Thyroid gland (tissue), 4 donors: ENCODE measurements at regions not wholly inside any gene's neighbourhood (a gene's known extent, or its start where the extent isn't known, plus 50 kb on each side); places are given as distances from the start of the nearest gene placed in this dataset.

Experiments
- POLR2A ChIP-seq, 2 donors: fragments of 450-650 bp; IDR thresholded peaks; one replicate each; pipeline ENCODE4 v1.6.1; 2017; ENCODE audit warnings: antibody characterized with exemption in 2 of 2, mild to moderate bottlenecking in 2 of 2, moderate library complexity in 1 of 2
- TF ChIP-seq, protein P1 (sequence below), 6 experiments: fragments of 200-600 bp in 3 of 6; fragments of 450-650 bp in 3 of 6; sonication (generic) in 3 of 6; IDR thresholded peaks; one replicate each; pipeline ENCODE4 v1.5.1; 2016 to 2019; ENCODE audit warnings: antibody characterized with exemption in 6 of 6, mild to moderate bottlenecking in 2 of 6, inconsistent platforms in 1 of 6, moderate library complexity in 1 of 6

DNA sequence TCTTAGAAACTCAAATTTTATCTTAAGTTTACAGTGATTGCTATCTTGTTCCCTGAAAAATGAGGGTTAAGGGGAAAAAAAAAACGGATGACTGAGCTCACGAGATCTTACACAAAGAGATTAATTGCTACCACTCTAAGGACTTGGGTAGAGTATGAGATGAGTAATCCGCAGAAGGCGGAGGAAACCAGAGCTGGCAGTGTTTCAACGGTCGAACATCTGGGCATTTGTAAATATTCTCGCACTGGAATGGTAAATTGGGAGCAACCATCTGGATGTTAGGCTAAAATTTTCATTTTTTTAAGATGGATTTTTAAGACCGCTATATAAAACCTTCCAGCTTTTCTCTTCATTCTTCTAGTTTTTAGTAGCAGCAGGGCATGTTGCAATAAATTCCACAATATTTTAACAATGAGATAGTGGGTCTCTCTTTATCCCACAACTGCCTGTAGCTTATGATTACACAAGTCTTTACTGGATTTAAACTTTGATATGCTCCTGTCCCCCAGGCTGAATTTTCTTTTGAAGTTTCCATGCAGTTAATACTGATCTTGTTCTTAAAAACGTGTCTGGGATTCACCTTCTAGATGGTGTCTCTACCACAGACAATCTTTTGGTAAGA, 1324.1 kb downstream of the AACS start:
- TF ChIP-seq, protein P1, sequence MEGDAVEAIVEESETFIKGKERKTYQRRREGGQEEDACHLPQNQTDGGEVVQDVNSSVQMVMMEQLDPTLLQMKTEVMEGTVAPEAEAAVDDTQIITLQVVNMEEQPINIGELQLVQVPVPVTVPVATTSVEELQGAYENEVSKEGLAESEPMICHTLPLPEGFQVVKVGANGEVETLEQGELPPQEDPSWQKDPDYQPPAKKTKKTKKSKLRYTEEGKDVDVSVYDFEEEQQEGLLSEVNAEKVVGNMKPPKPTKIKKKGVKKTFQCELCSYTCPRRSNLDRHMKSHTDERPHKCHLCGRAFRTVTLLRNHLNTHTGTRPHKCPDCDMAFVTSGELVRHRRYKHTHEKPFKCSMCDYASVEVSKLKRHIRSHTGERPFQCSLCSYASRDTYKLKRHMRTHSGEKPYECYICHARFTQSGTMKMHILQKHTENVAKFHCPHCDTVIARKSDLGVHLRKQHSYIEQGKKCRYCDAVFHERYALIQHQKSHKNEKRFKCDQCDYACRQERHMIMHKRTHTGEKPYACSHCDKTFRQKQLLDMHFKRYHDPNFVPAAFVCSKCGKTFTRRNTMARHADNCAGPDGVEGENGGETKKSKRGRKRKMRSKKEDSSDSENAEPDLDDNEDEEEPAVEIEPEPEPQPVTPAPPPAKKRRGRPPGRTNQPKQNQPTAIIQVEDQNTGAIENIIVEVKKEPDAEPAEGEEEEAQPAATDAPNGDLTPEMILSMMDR (IDR thresholded peaks at IDR 0.05), result no peak
- no peak for TF ChIP-seq POLR2A (IDR thresholded peaks at IDR 0.05)
